GM12878 (cell line): ENCODE measurements at regions not wholly inside any gene's neighbourhood (a gene's known extent, or its start where the extent isn't known, plus 50 kb on each side); places are given as distances from the start of the nearest gene placed in this dataset.

Experiments used
- ATAC-seq: fragments of 200-7000 bp; cut with Tn5 transposase; 3 replicates; pipeline ENCODE4 v1.9.1; 2020; ENCODE audit warnings: mild to moderate bottlenecking, moderate library complexity
- BruUV-seq: library from RNA; stranded (reverse); fragments of 400-500 nt; replicated peaks from 2 replicates; lab custom pipeline; 2021; lab: Mats Ljungman, UMichigan
- CTCF ChIA-PET: fragments of 300-600 bp; sonication (Branson Sonifier 250); formaldehyde crosslinking; extraction: SDS; loops from one replicate; lab custom pipeline; 2021; ENCODE audit warnings: inconsistent platforms; lab: Yijun Ruan, JAX
- POLR2A ChIA-PET: fragments of 350-600 bp; formaldehyde crosslinking; extraction: SDS; loops from one replicate; lab custom pipeline; 2021; ENCODE audit warnings: inconsistent platforms; lab: Charles Lee
- RAD21 ChIA-PET: fragments of 300-600 bp; sonication (Branson Sonifier 250); formaldehyde crosslinking; loops from one replicate; lab custom pipeline; 2023; ENCODE audit warnings: antibody characterized with exemption; ENCODE audit not compliant: unreplicated experiment; lab: Charles Lee
- SMC1A ChIA-PET: fragments of 300-600 bp; sonication (Branson Sonifier 250); formaldehyde crosslinking; loops from one replicate; lab custom pipeline; 2023; ENCODE audit not compliant: unreplicated experiment, uncharacterized antibody; lab: Charles Lee
- DNase-seq: peaks from one replicate; pipeline ENCODE4 v3.0.0-alpha.2; 2011; ENCODE audit warnings: low read depth, low spot score
- FAIRE-seq: peaks from 3 replicates; lab custom pipeline; 2011; peaks lifted over from hg19 to GRCh38; lab: Jason Lieb, UNC
- H2AFZ ChIP-seq: 2 replicates; pipeline ENCODE4 v1.6.0; 2011; ENCODE audit warnings: low read depth, low read length, control low read depth; ENCODE audit not compliant: control insufficient read depth
- H3K27ac ChIP-seq: 2 replicates; pipeline ENCODE4 v1.5.1; 2011; ENCODE audit warnings: control low read depth; ENCODE audit not compliant: control insufficient read depth, insufficient read depth
- H3K27me3 ChIP-seq, 2 experiments: replicated peaks in 1 of 2; 2 replicates each; pipeline versions ENCODE4 v1.6.0 to v1.6.1; 2011; ENCODE audit warnings: low read length in 1 of 2; ENCODE audit not compliant: control insufficient read depth in 2 of 2, insufficient read depth in 2 of 2
- H3K36me3 ChIP-seq, 2 experiments: 2 replicates each; pipeline ENCODE4 v1.5.1; 2011; ENCODE audit warnings: low read length in 1 of 2; ENCODE audit not compliant: control insufficient read depth in 2 of 2, insufficient read depth in 2 of 2
- H3K4me1 ChIP-seq: 2 replicates; pipeline ENCODE4 v1.6.1; 2011; ENCODE audit warnings: mild to moderate bottlenecking, low read length, moderate library complexity, mixed read lengths; ENCODE audit not compliant: control insufficient read depth, insufficient read depth
- H3K4me2 ChIP-seq: 2 replicates; pipeline ENCODE4 v1.6.0; 2011; ENCODE audit warnings: control low read depth; ENCODE audit not compliant: control insufficient read depth, insufficient read depth
- H3K4me3 ChIP-seq: fragments of 200-600 bp; sonication (generic); 2 replicates; pipeline ENCODE4 v1.5.1; 2016
- H3K79me2 ChIP-seq: 2 replicates; pipeline ENCODE4 v1.6.0; 2011; ENCODE audit warnings: low read length; ENCODE audit not compliant: control insufficient read depth, insufficient read depth
- H3K9ac ChIP-seq: 2 replicates; pipeline ENCODE4 v1.8.0; 2011; ENCODE audit warnings: low read length, control low read depth, mixed read lengths; ENCODE audit not compliant: control insufficient read depth, insufficient read depth
- H3K9me3 ChIP-seq: replicated peaks from 3 replicates; pipeline ENCODE4 v1.5.1; 2011; ENCODE audit warnings: mild to moderate bottlenecking, low read length; ENCODE audit not compliant: control insufficient read depth, insufficient read depth
- H4K20me1 ChIP-seq: 2 replicates; pipeline ENCODE4 v1.6.0; 2011; ENCODE audit not compliant: control insufficient read depth, insufficient read depth
- BACH1 ChIP-seq: fragments of 450-650 bp; IDR thresholded peaks from 2 replicates; pipeline ENCODE4 v1.6.1; 2017; ENCODE audit warnings: mild to moderate bottlenecking, borderline replicate concordance
- CBX5 ChIP-seq: sonication (generic); IDR thresholded peaks from 2 replicates; pipeline ENCODE4 v1.6.1; 2016; ENCODE audit warnings: low read depth, moderate library complexity, mild to moderate bottlenecking, inconsistent platforms
- E2F4 ChIP-seq: IDR thresholded peaks from 2 replicates; pipeline ENCODE4 v1.6.1; 2012; ENCODE audit warnings: low read depth, low read length, improper control_type of control experiment
- EED ChIP-seq: sonication (generic); IDR thresholded peaks from 2 replicates; pipeline ENCODE4 v1.6.1; 2016; ENCODE audit warnings: antibody characterized with exemption, low read depth
- EP300 ChIP-seq, 2 experiments: fragments of 150-350 bp in 1 of 2; IDR thresholded peaks; 2 replicates each; pipeline ENCODE4 v1.6.1; 2011 to 2012; ENCODE audit warnings: low read depth in 2 of 2, low read length in 2 of 2, borderline replicate concordance in 1 of 2, improper control_type of control experiment in 1 of 2, inconsistent platforms in 1 of 2; ENCODE audit not compliant: control insufficient read depth in 1 of 2
- GATAD2B ChIP-seq: fragments of 450-650 bp; conservative IDR thresholded peaks from 2 replicates; pipeline ENCODE4 v1.6.1; 2017; ENCODE audit warnings: low read depth, mild to moderate bottlenecking, moderate library complexity
- IKZF2 ChIP-seq, 2 experiments: fragments of 450-650 bp; IDR thresholded peaks; 2 replicates each; pipeline ENCODE4 v1.6.1; 2017; ENCODE audit warnings: mild to moderate bottlenecking in 2 of 2, moderate library complexity in 2 of 2
- KAT2A ChIP-seq: conservative IDR thresholded peaks from 2 replicates; pipeline ENCODE4 v1.6.1; 2011; ENCODE audit warnings: low read depth, low read length; ENCODE audit not compliant: control insufficient read depth
- MTA2 ChIP-seq: fragments of 450-650 bp; IDR thresholded peaks from 2 replicates; pipeline ENCODE4 v1.6.1; 2016; ENCODE audit warnings: low read depth, mild to moderate bottlenecking, moderate library complexity
- MYC ChIP-seq: IDR thresholded peaks from 2 replicates; pipeline ENCODE4 v1.6.1; 2011; ENCODE audit warnings: mild to moderate bottlenecking, low read length, moderate library complexity, inconsistent platforms; ENCODE audit not compliant: insufficient read depth, insufficient replicate concordance, insufficient read length, severe bottlenecking
- POLR2A ChIP-seq: IDR thresholded peaks from 2 replicates; pipeline ENCODE4 v1.6.1; 2011; ENCODE audit warnings: low read depth, mild to moderate bottlenecking, low read length
- POLR2AphosphoS5 ChIP-seq: IDR thresholded peaks from 2 replicates; pipeline ENCODE4 v1.6.1; 2011; ENCODE audit warnings: mild to moderate bottlenecking, low read length, inconsistent platforms
- RAD21 ChIP-seq: IDR thresholded peaks from 2 replicates; pipeline ENCODE4 v1.6.1; 2011; ENCODE audit warnings: mild to moderate bottlenecking, low read depth, low read length, moderate library complexity; ENCODE audit not compliant: insufficient read depth
- SP1 ChIP-seq: IDR thresholded peaks from one replicate; pipeline ENCODE4 v1.6.1; 2011; ENCODE audit warnings: low read depth, low read length
- STAT3 ChIP-seq: IDR thresholded peaks from 2 replicates; pipeline ENCODE4 v1.6.1; 2011; ENCODE audit warnings: low read depth, low read length, improper control_type of control experiment
- TAF1 ChIP-seq: IDR thresholded peaks from 2 replicates; pipeline ENCODE4 v1.6.1; 2011; ENCODE audit warnings: mild to moderate bottlenecking, low read depth, low read length, borderline replicate concordance
- ZNF217 ChIP-seq: fragments of 450-650 bp; IDR thresholded peaks from 2 replicates; pipeline ENCODE4 v1.6.1; 2017; ENCODE audit warnings: antibody characterized with exemption, mild to moderate bottlenecking
- ZNF274 ChIP-seq: IDR thresholded peaks from one replicate; pipeline ENCODE4 v1.8.0; 2011; ENCODE audit not compliant: insufficient read length, insufficient read depth
- WGBS: methylation state at CpG from one replicate; pipeline ENCODE4 v1.1.6; 2016; ENCODE audit warnings: low lambda C conversion rate; ENCODE audit not compliant: insufficient replicate concordance, insufficient coverage; ENCODE audit errors: missing lambda C conversion rate; 5-methylcytosine and 5-hydroxymethylcytosine counted together
- in situ Hi-C: fragments of 300-500 bp; cut with MboI; formaldehyde crosslinking; loops from 9 replicates; pipeline ENCODE4 v1.14.3; 2018; ENCODE audit warnings: mixed read lengths
- intact Hi-C: fragments of 100-400 bp; cut with micrococcal nuclease; formaldehyde crosslinking; loops from one replicate; pipeline ENCODE4 v1.14.2; 2022; ENCODE audit not compliant: unreplicated experiment

GRCh38 chr16:47907109-47907508 is 248.7 kb downstream of the ABCC12 start:
- H3K4me1 ChIP-seq = no peaks in the 10 kb centered on the region
- H3K79me2 ChIP-seq = no peaks in the 10 kb centered on the region
- CTCF ChIA-PET = no interaction called here
- H3K9me3 ChIP-seq = no peaks in the 10 kb centered on the region; the same call in 2 of the 3 replicates
- 30% methylated on average over 13 of the region's 13 CpGs for WGBS
- BruUV-seq = no TSS peak
- in situ Hi-C loops = no loop called here
- no peaks in the 10 kb centered on the region for H3K27me3 ChIP-seq
- TF ChIP-seq EP300 (IDR thresholded peaks at IDR 0.05; ENCODE audit: borderline replicate concordance in 1 of 2, control insufficient read depth in 1 of 2, low read depth in 2 of 2, low read length in 2 of 2) (no peak), EED (no peak), KAT2A (no peak), POLR2A (no peak), TAF1 (no peak), ZNF217 (no peak), BACH1 (no peak), ZNF274 (no peak)
- H3K9ac ChIP-seq = no peak overlapping the region
- FAIRE-seq (no peak), DNase-seq (no peak), ATAC-seq (no peak)
- H3K27ac ChIP-seq = no peak overlapping the region
- SMC1A ChIA-PET = no interaction called here
- RAD21 ChIA-PET = no interaction called here
- H2AFZ ChIP-seq = no peak overlapping the region
- intact Hi-C loops = no loop called here
- H3K36me3 ChIP-seq = no peaks in the 10 kb centered on the region
- POLR2A ChIA-PET = no interaction called here
- H3K4me3 ChIP-seq = no peak overlapping the region
- H4K20me1 ChIP-seq = no peaks in the 10 kb centered on the region
- no peak overlapping the region for H3K4me2 ChIP-seq

DNA sequence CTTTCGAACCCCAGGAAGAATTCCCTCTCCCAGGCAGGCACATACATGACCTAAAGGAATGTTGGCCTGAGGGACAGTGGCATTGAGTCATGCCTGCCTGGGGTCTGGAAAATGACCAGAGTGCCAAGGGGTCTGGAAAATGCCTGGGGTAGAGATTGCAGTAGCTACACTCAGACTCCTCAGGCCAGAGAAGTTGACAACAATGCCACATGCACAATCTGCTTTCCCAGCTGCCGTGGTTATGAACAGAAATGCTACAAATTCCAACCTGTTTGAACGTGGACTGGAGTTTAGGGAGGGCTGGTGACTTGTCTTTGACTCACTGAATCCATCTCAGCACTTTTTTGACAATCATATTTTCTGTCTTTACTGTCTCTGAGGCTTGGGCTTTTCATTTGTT is 250.0 kb downstream of the ABCC12 start:
- SMC1A ChIA-PET = no interaction called here
- Histone ChIP-seq H3K27me3 (no peaks in the 10 kb centered on the region), H3K9me3 (no peaks in the 10 kb centered on the region; the same call in 2 of the 3 replicates), H3K36me3 (no peaks in the 10 kb centered on the region), H3K4me3 (no peak overlapping the region), H3K79me2 (no peaks in the 10 kb centered on the region), H3K4me2 (no peak overlapping the region), H4K20me1 (no peaks in the 10 kb centered on the region), H3K4me1 (no peaks in the 10 kb centered on the region), H3K27ac (no peak overlapping the region), H2AFZ (no peak overlapping the region), H3K9ac (no peak overlapping the region)
- ATAC-seq (no peak), DNase-seq (no peak), FAIRE-seq (no peak)
- CTCF ChIA-PET = no interaction called here
- no TSS peak for BruUV-seq
- POLR2A ChIA-PET = no interaction called here
- in situ Hi-C loops = no loop called here
- WGBS = 0% methylated on average over 3 of the region's 3 CpGs
- intact Hi-C loops = no loop called here
- RAD21 ChIA-PET = interaction anchor here (0.7 kb wide), 1 partner anchor 764 kb away, joined by 3 read pairs; no protein-coding TSS in a partner anchor
- TF ChIP-seq MYC = no peak
- TF ChIP-seq GATAD2B = no peak
- TF ChIP-seq ZNF217 = no peak
- no peak for TF ChIP-seq IKZF2 (IDR thresholded peaks at IDR 0.05)
- TF ChIP-seq E2F4 = no peak
- no peak for TF ChIP-seq CBX5
- TF ChIP-seq SP1 = no peak
- no peak for TF ChIP-seq STAT3
- TF ChIP-seq POLR2AphosphoS5 = no peak
- no peak for TF ChIP-seq POLR2A
- TF ChIP-seq RAD21 = no peak
- no peak for TF ChIP-seq MTA2
